GM21576 (cell line): ENCODE measurements at regions not wholly inside any gene's neighbourhood (a gene's known extent, or its start where the extent isn't known, plus 50 kb on each side); places are given as distances from the start of the nearest gene placed in this dataset.

Source experiments
- ATAC-seq: cut with Tn5 transposase; IDR thresholded peaks from one replicate; pipeline ENCODE4 v1.9.1; 2021; ENCODE audit warnings: mild to moderate bottlenecking, moderate library complexity; ENCODE audit not compliant: unreplicated experiment

DNA sequence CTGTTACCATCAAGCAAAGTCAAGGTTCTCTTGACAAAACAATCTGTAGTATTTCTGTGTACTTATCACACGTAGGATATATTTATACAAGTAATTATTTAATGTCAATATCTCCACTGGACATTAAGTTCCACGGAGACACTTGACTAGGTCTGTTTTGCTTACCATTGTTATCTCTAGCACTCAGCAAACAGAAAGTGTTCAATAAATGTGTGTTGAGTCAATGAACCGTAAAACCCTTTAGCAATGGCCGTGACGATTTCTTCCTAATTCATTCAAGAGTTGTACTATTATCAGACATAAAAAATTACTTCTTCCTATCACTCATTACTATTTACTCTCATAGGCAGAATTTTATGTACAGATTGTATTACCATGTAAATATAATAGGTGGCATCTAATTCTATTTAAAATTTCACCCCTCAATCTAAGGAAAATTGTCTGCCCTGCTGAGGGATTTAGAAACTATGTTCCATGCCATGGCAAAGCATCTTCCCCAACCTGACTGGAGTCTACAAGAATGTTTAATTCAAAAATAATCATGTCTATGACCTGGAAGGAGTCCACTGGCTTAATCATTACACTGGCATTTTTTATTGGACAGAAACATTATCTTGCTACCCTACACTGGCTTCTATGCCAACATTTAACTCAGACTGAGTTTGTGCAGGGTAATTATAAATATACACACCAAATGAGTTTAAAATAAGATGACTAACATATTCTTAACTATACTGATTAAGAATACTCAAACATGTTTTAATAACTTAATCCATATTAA is 301.9 kb downstream of the ZEB2 start:
- ATAC-seq, result no peak

DNA sequence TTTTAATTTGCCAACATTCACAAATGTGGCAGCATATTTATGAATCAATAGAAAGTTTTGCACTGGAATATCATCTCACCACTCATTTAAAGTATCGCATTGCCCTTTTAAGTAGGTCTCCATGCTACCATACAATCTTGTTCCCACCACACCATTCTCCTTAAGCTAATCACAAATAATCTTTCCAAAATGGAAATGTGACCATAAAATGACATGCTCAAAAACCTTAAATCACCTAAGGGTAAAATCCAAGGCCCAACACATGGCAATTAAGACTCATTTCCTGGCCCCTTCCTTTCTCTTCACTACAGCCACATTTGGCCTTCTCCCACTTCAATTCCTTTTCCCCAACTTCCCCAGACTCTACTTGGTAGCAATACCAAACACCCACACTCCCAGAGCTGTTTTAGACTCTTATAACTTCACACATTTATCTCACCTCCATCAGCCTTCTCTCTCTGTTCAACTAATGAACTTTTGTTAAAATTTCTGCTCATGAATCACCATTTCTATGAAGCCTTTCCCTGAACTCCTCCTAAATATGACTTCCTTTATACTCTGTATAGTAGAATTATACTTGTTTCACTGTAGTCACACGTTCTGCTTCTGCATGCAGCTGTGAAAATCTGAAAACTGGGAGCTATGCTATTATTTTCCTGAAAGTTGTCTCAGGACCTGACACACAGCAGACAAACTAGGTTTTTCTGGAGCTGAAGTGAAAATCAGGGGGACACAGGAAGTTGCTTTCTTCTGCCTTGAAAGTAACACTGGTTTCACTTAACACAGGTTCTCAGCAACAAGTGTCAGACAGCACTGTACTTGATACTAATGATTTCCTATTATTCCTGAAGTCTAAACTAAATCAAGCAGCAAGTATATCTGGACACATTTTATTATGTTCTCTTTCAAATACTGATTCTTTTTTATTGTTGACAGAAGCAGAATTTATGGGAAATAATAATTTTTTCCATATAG is 303.9 kb downstream of the ZEB2 start:
- peak; percentile 67 for ATAC-seq

DNA sequence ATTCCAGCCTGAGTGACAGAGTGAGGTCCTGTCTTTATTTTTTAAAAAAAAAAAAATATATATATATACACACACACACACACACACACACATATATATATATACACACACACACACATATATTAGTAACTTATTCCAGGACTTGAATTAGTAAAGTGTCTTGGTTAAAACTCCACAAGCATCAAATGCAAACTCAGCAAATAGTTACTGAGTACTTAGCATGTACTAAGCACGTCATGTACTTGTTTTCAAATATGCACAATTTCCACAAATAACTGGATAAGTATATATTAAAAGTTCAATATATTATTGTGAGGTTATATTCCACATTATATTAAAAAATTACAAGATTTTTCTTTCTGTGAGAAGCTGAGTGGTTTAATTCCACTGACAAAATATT is 304.7 kb downstream of the ZEB2 start:
- no peak for ATAC-seq

DNA sequence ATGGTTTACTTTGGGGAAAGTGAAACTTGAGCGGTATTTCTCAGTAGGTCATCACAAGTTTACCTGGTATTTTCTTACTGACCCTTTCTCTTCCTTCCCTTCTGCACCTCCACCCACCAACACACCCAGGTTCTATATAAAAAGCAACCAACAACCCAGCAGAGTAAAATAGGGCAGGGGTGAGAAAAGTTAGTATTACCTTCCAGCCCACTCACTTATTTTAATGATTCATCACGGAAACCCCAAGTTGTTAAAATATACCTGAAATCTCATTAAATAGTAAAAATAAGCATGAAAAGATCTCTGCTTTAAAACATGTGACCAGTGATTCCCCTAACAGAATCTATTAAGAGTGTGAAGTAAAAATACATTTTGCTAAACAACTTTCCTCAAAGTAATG is 306.1 kb downstream of the ZEB2 start:
- peak; percentile 86 for ATAC-seq

DNA sequence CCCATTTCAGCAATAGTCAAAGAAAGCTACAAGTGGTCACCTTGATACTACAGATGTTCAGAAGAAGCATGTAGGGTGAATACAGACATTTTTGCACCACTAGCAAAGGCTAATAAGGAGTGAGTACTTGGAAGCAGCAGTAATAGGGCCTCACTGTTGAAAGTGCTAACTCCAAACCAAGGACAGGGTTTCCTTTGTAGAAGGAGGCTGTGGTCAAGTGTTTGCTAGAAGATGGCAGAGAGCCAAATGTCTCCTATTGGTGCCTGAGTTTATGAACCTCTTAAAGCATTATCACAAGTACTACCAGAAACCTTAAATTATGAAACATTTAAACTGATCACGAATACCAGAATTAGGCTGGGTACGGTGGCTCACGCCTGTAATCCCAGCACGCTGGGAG is 308.1 kb downstream of the ZEB2 start:
- no peak for ATAC-seq

DNA sequence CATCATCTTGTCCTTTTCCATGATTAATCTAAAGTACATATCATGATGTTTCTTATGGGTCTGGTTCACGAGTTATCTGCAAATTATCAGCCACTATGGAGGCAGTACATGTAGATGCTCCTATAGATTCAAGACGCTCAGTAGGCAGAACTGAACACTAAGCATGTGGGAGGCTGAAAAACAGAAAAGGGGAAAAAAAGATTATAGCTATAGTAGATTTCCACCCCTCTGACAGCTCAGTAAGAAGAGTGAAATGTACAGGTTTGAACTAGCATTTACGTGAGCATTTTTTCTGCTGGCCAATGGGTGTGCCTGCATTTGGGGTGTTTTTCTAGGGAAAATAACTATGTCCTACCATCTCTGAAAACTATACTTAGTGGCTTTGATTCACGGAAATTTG is 308.9 kb downstream of the ZEB2 start:
- no peak for ATAC-seq

DNA sequence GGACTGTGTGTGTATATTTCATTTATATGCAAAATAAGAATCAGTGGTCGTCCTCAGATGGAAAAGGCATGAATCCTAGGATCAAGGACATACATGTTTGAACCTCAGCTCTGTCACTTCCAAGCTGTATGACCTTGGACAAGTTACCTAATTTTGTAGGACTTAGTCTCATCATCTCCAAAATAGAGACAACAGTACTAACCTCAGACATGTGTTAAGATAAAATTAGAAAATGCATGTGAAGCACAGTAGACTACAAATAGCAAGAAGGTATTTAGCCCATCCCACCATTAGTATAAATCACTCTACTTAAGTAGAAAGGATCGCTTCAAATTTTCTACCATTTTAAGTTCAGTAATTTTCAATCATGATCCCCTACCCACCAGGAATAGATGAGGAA is 309.8 kb downstream of the ZEB2 start:
- ATAC-seq, result no peak

DNA sequence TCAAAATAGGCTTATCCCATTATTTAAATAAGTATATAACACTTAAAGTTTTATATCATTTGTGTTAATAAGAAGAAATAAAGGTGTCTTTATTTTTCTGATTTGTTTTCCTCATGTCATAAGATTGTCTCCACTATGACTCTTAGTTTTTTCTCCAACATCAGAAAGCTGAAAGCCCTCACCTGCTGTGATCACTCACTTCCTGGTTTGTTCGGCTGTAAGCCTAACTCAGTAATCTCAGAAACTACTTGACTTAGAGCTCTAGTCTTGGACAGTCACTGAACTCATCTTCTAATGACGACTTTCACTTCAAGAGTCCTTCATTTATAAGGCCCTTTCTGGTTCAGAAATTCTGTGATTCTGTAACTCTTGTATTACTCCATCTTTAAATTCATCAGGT is 311.0 kb downstream of the ZEB2 start:
- no peak for ATAC-seq

DNA sequence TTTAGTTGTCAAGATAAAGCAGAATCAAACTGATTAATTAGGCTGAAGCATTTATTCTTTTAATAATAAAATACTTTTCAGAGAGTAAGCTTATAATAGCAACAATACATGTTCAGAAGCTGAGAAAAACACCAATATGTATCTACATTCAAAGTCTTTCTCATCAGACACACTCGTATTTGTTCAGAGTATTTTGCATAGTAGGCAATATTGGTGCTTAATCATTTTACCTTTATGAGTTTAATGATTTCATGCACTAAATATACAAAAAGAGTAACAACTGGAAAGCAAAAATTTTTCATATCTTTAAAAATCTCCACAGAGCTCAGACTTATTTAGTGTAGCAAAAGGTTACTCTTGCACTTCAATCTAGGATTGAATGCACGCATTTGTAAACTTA is 313.9 kb downstream of the ZEB2 start:
- no peak for ATAC-seq

DNA sequence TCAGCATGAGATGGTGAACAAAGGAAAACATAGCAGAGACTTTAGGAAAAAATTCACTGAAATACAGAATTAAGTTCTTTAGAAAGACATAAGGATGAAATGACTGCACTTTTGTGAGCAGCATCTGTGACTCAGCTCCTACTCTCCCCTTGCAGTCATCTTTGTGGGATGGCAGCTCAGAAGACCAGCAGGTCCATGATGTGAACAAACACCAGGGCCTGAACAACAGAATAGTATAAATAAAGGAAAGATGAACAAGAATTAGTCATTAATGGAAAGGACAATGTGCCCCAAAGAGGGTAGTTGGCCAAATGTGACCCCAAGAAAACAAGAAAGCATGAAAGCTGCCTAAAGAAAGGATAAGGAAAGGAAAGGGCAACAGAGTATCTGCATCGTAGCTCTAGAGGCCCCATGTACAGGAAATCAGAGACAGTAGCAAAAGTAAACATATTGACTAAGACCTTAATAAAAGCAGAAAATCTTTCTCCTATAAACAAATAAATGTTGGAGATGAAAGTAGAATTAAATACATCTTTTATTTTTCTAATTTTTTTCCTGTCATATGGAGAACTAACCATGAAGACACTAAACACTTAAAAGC is 318.0 kb downstream of the ZEB2 start:
- ATAC-seq, result no peak

DNA sequence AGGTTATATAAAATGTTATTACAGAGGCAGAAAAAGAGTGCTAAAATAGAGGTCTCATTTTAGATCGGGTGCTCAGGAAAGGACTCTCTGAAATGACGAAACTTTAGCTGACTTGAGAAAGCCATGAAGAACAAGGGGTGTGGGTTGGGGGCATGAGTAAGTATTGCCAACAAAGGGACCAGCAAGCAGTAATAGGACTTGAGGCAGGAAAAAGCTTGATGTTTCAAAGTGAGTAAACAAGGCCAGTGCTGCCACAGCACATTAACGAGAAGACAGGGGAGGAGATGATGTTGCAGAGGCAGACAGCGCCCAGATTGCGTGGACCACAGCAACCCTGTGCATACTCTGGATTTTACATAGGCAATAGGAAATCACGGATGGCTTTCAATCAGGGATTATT is 318.8 kb downstream of the ZEB2 start:
- ATAC-seq, result no peak

DNA sequence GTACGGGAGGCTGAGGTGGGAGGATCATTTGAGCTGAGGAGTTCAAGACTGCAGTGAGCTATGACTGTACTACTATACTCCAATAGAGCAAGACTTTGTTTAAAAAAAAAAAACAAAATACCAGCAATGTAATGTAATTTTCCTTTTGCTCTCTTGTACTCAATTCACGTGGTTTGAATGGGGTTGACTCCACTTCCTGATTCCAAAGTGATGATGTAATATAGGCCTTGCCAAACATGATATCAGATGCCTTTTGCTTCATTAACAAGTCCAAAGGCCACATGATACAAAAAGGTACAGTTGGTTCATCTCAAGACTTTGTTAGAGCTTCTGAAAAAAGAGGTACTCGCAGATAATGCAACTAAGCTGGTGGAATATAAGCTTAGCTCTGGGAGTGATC is 321.8 kb downstream of the ZEB2 start:
- no peak for ATAC-seq

DNA sequence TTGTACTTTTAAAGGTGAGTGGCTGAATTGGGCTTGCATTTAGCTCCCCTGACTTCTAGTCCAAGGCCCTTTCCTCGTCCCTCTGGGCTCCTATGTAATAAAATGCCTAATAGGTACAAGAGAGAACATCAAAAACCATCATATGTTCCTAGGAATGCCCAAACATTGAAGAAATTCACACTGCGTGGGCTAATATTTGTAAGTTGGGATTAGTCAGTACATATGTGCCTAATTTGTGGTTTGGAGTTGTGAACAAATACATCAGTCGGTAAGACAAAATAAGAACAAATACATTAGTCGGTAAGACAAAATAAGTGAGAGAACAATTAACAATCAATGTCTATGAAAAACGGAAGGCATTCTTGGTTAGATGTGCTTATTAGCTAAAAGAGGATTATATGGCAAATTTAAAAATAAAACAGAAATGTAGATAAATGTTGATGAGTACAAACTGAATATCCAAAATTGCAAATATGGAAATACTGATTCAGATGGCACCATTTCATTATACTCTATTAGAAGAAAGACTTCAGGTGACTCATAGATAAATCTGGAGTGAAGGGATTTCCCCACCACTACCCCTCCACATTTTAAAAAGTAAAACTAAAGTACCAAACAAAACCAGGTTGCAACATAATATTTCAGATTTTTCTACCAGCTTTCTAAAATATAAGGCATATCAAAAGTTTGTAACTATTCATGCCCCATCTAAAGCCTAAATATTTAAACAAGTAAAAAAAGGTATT is 325.4 kb downstream of the ZEB2 start:
- ATAC-seq, result peak; percentile 49

DNA sequence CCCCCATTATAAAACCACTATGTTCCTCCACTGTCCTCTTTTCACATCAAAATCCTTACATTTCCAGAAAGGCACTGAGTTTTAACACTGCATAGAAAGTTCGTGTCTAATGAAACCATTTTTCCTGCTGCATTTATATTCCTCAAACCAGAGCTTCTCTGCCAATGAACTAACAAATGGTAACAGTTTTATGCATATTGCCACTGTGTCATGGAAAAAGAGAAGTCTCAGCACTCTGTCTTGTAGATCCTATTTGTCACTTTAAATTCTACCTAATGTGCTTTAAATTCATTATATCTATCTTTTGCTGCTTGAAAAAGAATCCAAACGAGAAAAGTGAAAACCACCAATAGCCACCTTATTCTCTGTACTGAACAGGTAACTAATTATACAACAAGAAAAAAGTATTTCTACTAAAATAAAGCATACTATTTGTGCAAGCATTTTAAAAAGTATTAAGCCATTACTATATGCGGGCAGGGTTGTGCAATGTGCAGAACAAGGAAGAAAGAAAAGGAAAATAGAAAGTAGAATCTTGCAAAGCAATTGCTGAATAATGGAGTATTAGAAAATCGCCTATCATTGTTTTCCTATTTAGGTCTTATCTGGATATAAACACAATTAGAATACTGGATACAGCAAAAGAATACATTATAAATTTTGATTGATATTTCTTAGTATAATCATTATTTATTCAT is 328.9 kb downstream of the ZEB2 start:
- no peak for ATAC-seq

DNA sequence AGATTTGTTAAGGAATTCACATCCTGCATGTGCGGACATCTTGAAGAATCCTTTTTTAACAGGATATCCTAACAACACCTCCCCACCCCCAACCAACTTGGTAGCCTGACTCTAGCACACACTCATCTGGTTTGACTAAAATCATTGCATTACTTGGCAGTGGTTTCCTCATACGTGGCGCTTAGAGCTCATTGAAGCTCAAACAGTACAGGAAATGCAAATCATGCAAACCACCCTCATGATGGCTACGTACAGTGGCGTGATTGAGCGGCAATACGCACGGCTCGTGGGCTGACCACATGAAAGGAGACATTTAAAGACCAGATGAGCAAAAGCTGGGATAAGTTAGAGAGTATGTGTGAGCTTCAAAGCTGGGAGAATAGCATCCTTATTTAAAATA is 336.2 kb downstream of the ZEB2 start:
- ATAC-seq, result peak; percentile 92

DNA sequence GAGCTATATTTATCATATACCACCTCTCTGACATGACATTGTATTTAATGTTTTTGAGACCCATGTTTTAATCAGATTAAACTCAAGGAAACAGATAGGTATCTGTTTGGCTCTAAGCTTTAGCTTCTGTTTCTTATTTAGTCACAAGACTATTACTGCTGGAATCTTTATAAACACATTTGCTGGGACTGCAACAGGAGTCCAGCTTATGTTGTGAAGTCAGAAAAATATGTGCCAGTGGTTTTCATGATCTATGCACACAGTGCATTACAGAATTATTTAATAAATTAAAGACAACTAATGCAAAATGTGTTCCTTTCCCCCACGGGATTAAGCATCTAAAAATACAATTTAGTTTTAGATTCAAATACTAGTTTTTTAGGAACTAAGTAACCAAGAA is 338.9 kb downstream of the ZEB2 start:
- no peak for ATAC-seq

DNA sequence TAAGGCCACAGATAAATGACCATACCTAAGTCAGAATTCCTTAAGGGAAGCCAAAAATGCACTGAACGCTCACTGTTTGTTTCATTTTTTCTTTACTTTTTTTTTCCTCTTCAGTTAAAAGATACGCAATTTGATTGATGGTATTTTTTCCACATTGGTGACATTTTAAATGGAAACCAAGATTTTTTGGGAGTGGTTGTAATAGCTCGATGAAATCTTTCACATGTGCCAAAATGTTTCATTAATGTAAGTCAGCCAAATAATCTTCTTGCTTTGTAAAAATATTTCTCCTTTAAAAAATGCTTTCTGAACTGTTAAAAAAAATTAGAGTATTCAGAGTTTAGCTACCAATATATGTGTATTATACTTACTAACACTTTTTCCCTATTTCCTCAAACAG is 339.8 kb downstream of the ZEB2 start:
- no peak for ATAC-seq

DNA sequence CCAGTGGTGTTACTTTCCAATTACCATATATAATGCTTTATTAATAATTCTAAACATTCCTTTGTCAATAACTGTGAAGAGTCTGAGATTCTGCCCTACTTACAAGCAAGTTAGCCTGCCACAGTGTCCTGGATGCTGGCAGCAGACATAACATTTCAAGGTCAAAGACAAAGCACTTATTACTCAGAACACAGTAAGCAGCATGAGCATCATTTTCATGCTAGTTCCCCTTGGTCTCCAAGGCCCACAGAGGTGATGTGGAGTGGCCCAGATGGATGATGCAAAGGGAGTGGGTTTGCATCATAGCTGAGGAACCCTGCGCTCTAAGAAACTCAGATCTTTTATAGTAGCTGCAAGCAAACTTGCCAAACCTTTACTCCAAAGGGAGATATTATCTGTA is 349.7 kb downstream of the ZEB2 start:
- ATAC-seq, result no peak

DNA sequence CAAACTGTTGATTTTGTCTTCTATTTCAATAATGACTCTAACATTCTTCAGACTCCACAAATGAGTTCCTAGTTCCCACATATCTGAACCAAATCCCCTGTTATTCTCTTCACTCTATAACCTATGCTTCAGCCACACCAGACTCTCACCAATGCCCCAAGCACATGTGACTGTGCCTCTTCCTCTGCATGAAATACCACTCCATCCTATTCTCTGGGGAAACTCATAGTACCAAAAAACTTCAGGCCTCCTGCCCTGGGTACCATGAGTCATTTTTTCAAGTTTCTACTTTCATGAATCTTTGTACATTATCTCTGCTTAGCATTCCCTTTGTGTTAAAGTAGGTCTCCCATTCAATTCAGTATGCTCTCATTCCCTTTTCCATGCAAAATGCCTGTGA is 353.2 kb downstream of the ZEB2 start:
- no peak for ATAC-seq

DNA sequence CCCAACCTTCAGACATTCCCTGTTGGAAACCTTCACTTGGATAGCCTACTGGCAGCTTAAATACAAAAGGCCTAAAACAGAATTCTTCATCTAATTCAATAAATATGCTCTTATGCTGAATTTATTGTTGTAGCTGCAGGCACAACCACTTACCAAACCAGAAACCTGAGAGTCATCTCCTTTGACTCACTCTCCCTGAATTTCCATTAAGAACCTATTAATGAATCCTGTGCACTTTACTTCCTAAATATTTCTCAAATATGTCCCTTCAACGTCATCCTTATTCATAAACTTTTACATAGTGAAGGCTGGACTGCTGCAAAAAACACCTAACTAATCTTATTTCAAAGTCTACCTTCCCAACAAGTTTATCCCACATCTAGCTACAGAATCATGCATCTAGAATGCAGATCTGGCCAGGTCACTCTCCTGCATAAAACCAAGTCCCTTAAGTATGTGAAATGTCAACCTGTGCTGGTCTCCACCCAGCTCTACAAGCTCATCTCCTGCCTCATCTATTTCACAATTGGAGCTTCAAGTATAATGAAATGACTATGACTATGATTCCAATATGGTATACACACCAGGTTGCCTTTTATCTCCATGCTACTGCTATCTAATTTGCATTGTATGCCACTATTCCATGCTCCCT is 354.2 kb downstream of the ZEB2 start:
- ATAC-seq, result no peak
